ENCODE measurements at regions not wholly inside any gene's neighbourhood (a gene's known extent, or its start where the extent isn't known, plus 50 kb on each side); places are given as distances from the start of the nearest gene placed in this dataset.
"Not testable (repeated sequence)": the region's sequence is repeated elsewhere in the genome, so short reads cannot be mapped to it uniquely, and the experiment has no call there.

GRCh38 chr10:10020945-10021344, 996.7 kb upstream of the CELF2 start:
- no peak for DNase-seq (ENCODE audit: low read depth)

- no peak for DNase-seq (ENCODE audit: low read depth)
Measured at GRCh38 chr10:10032991-10033390, 984.7 kb upstream of the CELF2 start.

GRCh38 chr10:10038348-10038747, 979.3 kb upstream of the CELF2 start:
- DNase-seq (ENCODE audit: low read depth), result no peak

- DNase-seq (ENCODE audit: low read depth), result no peak
Measured at GRCh38 chr10:10039595-10039994, 978.1 kb upstream of the CELF2 start.

DNA sequence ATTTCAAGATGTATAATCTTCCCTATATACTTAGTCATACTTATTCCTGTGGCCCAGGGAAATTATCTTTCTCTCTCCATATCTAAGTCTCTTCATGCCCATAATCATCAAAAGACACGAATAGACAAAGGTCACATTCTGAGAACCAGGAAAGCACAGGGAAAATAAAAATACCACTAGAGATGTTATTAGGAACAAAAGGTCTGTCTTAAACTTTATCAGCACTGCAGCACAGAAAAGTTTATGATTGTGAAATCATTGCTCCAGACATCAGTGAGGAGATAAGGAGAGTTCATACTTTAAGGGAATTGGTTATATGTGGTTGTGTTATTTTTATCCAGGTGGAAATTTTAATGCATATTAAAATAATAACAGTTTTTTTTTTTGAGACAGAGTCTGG, 974.6 kb upstream of the CELF2 start:
- no peak for DNase-seq (ENCODE audit: low read depth)

- DNase-seq (ENCODE audit: low read depth), result no peak
Measured at GRCh38 chr10:10044922-10045764, 972.5 kb upstream of the CELF2 start.

DNA sequence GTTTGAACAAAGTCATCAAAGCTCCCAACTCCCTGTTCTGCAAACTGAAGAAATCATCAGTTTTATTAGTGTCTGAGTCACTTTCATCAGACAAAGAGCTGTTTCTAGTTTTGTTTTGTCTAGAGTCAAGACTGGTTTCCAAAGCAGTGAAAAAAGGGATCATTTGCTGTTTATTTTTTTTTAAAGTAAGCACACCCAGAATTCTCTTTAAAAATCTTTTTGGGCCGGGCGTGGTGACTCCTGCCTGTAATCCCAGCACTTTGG, 972.0 kb upstream of the CELF2 start:
- peak; percentile 8 for DNase-seq (ENCODE audit: low read depth)

DNA sequence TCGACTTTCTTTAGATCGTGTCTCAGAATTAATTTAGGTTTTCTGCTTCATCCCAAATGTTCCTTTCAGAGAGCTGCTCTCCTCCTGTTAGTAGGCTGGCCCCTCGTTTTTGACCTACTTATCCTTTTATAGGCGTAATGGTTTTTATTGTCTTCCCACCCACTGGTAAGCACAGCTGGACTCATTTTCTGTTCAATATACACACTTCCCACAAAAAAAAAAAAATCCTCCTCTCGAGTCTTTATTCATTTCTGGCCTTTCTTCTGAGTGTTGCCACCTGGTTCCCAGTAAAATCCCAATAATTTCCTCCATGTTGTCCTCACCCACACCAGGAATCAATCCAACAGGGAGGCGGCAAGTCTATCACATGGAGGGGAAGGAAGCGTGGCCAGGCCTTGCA, 970.2 kb upstream of the CELF2 start:
- no peak for DNase-seq (ENCODE audit: low read depth)

DNA sequence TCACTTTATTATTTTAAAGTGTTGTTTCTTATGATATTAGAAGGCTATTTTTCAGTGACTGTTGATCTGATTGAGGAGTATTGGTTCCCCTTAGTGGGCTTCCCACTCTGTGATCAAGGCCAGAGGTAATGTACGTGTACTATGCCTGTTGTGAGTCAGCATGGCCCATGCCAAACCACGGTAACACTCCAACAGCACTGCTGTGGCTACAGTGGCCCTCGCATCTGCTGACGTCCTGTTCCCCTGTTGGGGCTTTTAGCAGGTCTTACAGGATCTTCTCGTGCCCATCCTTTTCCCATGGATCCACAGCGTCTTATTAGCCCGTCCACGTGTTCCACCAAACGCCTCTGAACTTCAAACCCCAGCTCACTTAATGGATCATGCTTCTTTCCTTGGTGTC, 964.6 kb upstream of the CELF2 start:
- no peak for DNase-seq (ENCODE audit: low read depth)

DNA sequence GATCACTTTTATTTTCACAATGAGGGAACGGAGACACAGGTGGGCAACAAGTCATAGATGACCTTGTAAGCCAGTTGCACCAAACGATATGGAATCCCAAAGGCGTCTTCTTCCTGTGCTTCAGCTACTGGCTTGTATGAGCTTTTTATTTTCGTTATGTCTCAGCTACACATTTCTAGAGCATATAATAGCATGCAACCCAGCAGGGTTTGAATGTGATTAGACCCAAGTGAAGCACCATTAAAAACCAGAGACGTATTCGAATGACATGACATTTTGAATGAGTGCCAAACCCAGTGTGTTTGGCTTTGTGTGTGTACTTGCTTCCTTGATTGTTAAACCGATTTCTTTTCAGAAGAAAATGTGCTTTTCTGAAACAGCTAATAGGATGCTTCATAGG, 963.2 kb upstream of the CELF2 start:
- no peak for DNase-seq (ENCODE audit: low read depth)

- no peak for DNase-seq (ENCODE audit: low read depth)
Measured at GRCh38 chr10:10055656-10056442, 961.8 kb upstream of the CELF2 start.

DNA sequence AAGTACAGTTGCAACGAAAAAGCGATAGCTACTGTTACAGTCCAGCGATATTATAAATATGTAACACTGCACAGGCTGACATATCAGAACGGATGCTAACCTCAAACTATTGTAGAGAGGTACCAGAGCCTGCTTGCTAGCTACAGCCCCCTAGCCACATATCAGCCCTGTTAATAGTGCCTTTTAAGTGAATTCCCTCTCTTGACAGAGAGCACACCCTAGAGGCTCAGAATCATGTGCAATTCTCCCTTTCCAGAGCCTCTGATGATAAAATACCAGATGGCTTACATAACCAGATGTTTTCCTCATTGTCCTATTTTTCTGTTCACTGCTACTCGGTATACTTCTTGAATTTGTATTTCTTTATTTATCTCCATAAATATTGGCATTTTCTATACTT, 960.7 kb upstream of the CELF2 start:
- peak; percentile 2 for DNase-seq (ENCODE audit: low read depth)

DNA sequence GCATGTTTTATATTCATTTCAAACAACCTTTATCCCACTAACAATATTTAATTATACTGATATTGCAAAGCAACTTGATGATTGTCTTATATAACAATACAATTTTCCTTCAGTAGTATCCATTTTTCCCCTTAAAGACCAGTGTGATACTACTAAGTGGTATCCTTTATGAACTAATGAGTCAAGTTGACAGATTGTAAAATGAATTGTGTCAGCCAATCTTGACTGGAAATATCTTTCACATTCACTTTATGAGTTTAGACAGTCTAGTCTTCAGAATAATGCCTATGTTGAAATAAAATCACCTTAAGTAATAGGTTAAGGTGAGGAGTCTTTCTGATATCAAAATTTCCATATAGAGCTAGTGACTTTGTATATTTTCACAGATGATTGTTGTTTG, 950.0 kb upstream of the CELF2 start:
- no peak for DNase-seq (ENCODE audit: low read depth)

DNA sequence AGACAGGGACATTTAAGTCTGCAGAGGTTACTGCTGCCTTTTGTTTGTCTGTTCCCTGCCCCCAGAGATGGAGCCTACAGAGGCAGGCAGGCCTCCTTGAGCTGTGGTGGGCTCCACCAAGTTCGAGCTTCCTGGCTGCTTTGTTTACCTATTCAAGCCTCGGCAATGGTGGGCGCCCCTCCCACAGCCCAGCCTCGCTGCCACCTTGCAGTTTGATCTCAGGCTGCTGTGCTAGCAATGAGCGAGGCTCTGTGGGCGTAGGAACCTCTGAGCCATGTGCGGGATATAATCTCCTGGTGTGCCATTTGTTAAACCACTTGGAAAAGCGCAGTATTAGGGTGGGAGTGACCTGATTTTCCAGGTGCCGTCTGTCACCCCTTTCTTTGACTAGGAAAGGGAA, 942.8 kb upstream of the CELF2 start:
- not testable (repeated sequence) for DNase-seq (ENCODE audit: low read depth)

DNA sequence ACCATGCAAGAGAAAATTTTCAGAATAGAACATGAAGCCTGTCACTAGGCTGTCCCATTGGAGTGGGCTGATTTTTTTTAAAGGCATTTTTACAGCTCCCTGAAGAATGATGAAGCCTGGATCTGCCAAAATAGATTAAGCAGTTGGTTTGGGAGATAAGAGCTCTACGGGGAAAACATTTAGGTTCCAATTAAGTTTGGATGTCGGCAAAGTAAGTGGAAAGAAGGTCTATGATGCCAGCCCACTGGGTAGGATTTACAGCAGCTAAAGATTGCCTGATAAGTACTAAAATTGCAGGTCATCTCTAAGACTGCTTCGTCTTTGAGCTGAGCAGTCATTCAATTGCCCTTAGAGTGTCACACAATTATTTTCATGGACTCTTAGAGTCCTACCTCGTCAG, 939.2 kb upstream of the CELF2 start:
- DNase-seq (ENCODE audit: low read depth), result no peak

DNA sequence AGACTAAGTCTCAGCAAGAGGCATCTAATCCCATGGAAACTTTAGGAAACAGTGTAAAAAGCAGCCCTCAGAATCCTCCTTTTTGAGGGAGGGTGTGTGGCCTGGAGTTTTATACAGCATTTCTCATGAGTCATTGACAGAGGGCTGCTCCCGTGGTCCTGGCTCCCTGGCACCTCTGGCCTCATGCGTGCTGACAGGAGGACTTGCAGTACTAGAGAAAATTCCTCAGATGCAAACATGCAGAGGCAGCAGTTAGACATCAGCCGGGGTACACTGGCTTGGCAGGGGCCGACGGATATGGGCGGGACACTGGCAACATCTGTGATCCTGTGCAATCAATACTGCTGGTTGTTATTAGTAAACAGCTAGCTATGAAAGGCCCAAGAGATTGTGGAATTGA, 925.1 kb upstream of the CELF2 start:
- DNase-seq (ENCODE audit: low read depth), result peak; percentile 31

DNA sequence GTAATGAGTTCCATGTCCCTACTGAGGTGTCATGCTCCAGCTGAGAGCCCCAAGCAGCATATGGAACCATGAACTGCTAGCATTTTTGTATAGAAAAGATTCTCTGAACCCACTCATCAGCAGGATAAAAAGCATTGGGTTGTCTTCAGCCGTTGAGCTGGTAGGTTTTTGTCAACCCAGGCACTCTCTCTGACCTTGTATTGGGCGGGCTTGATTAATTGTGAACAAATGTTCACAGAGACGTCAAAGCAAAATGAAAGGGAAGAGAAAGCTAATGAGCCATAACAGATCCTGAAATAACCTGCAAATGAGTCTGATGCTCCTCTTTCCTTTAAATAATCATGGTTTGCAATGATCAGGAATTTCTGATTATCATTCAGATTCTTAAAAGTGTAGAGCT, 924.7 kb upstream of the CELF2 start:
- DNase-seq (ENCODE audit: low read depth), result no peak

- no peak for DNase-seq (ENCODE audit: low read depth)
Measured at GRCh38 chr10:10094691-10095090, 923.0 kb upstream of the CELF2 start.

DNA sequence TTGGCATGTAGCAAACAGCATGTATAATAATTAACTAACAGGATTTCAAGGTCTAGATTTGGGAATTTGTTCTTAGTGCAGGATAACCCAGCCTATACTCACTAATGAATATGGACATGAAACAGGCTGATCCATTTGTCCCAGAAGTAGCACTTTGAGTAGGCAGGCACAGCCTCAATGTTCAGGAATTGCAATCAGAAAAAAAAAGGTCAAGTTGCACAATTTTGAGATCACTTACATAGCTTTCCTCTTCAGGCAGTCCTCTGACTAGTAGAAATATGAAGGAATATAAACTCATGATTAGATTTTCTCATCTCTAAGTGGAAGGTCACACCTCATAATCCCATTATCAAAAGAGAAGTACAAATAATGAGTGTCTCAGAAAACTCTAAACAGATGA, 921.4 kb upstream of the CELF2 start:
- DNase-seq (ENCODE audit: low read depth), result no peak

DNA sequence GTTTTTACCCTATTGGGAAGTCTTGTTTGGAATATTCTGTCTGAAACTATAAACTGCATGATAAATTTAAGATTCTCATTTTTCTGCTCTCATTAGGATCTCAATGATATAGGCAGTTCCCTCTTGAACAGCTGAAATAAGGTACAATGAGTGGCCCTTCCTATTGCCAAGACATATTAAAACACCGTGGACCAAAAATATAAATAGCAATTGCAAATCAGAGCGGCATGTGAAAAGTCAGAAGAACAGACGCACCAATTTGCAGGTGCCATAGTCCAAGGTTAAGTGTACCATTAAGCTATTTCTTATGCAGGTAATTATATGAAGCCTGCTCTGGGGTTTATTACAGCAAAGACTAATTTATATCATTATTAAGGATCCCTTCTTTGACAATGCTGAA, 920.8 kb upstream of the CELF2 start:
- no peak for DNase-seq (ENCODE audit: low read depth)

- no peak for DNase-seq (ENCODE audit: low read depth)
Measured at GRCh38 chr10:10101106-10101505, 916.6 kb upstream of the CELF2 start.

DNA sequence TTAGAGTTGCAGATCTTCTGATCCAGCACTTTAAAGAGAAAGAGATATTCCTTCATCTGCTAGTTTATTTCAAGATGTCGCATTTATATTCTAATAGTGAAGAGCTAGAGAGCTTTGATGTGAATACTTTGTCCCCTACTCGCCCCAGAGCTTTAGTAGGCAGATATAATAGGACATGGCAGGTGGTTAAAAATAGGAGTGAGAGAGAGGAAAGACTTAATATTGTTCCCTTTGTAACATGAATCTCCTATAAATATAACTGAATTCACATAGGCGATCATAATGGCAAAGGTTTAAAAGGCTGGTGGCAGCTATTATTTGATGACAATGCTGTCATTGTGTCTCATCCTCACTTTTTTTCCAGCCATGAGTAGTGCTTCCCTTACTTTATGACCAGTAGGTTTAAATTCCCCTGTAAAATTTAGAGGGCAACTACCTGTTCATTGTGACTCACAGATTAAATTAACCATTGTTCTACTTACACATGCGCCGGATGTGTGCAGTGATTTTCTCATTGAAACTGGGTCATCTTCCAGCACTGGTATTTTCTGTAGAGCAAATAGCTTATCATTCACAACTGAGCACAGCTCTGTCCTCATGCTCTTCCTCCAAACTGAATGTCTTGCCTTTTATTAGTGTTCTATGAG, 906.7 kb upstream of the CELF2 start:
- DNase-seq (ENCODE audit: low read depth), result no peak

GRCh38 chr10:10118131-10118530, 899.5 kb upstream of the CELF2 start:
- no peak for DNase-seq (ENCODE audit: low read depth)
